ENCODE measurements at regions not wholly inside any gene's neighbourhood (a gene's known extent, or its start where the extent isn't known, plus 50 kb on each side); places are given as distances from the start of the nearest gene placed in this dataset.

- H3K27ac ChIP-seq, result no peak overlapping the region
- BruUV-seq (replicated peaks), result no TSS peak
- peaks cover 3% of the 10 kb centered on the region; the same call in 1 of the 2 replicates for H3K9me2 ChIP-seq (ENCODE audit: insufficient read depth)
These were observed 825.3 kb upstream of the GJE1 start for GRCh38 chr6:141307309-141307998.

DNA sequence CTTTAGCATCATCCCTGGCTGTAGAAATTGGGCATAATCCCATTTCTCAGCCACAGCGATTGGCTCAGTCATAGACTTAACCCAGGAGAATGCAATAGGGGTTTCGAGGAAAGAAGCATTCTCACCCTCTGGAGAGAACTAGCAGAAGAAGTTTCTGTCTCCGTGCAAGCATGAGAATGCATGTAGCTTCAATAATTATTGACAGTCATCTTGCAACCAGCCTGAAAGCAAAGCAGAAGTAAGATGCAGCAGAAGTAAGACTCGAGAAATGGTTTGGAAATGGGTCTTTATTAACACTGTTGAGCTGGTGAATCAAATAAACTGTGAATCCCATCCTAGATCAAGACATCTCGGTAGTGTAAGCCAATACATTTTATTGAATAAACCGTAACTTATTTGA lies 828.8 kb upstream of the GJE1 start:
- no peaks in the 10 kb centered on the region for H3K4me1 ChIP-seq (replicated peaks; ENCODE audit: insufficient read depth)
- no peaks in the 10 kb centered on the region for H3K36me3 ChIP-seq (ENCODE audit: low read depth)
- no peaks in the 10 kb centered on the region for H3F3A ChIP-seq (ENCODE audit: insufficient read depth, low read depth)
- no peaks in the 10 kb centered on the region for H3K9me3 ChIP-seq (ENCODE audit: insufficient read depth, low read depth)
- CTCF ChIA-PET, result no interaction called here
- no TSS peak for BruUV-seq (replicated peaks)
- no peak overlapping the region for H3K4me3 ChIP-seq
- POLR2A ChIA-PET (ENCODE audit: unreplicated experiment), result no interaction called here
- TF ChIP-seq, protein P1, sequence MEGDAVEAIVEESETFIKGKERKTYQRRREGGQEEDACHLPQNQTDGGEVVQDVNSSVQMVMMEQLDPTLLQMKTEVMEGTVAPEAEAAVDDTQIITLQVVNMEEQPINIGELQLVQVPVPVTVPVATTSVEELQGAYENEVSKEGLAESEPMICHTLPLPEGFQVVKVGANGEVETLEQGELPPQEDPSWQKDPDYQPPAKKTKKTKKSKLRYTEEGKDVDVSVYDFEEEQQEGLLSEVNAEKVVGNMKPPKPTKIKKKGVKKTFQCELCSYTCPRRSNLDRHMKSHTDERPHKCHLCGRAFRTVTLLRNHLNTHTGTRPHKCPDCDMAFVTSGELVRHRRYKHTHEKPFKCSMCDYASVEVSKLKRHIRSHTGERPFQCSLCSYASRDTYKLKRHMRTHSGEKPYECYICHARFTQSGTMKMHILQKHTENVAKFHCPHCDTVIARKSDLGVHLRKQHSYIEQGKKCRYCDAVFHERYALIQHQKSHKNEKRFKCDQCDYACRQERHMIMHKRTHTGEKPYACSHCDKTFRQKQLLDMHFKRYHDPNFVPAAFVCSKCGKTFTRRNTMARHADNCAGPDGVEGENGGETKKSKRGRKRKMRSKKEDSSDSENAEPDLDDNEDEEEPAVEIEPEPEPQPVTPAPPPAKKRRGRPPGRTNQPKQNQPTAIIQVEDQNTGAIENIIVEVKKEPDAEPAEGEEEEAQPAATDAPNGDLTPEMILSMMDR (conservative IDR thresholded peaks at IDR 0.05), result no peak
- TF ChIP-seq EZH2 (IDR thresholded peaks at IDR 0.05; ENCODE audit: low read depth), result no peak
- no peak overlapping the region for H3K27ac ChIP-seq
- H3K27me3 ChIP-seq (ENCODE audit: insufficient read depth, low read depth), result no peaks in the 10 kb centered on the region
- no peak for DNase-seq
- no peaks in the 10 kb centered on the region for H3K79me2 ChIP-seq (ENCODE audit: low read depth)
- H3K4me2 ChIP-seq, result no peak overlapping the region
- H3K9me2 ChIP-seq (ENCODE audit: insufficient read depth), result peaks cover 3% of the 10 kb centered on the region; the same call in 1 of the 2 replicates
- peak overlapping the region; percentile 30; the same call in 1 of the 2 replicates for H2AFZ ChIP-seq
- intact Hi-C loops (cut with micrococcal nuclease; ENCODE audit: unreplicated experiment), result no loop called here
- H4K20me1 ChIP-seq (ENCODE audit: insufficient read depth), result no peaks in the 10 kb centered on the region

More at GRCh38 chr6:141307309-141307998, 825.3 kb upstream of the GJE1 start:
- CTCF ChIA-PET, result no interaction called here
- H4K20me1 ChIP-seq (ENCODE audit: insufficient read depth), result no peaks in the 10 kb centered on the region
- DNase-seq, result no peak
- H3F3A ChIP-seq (ENCODE audit: insufficient read depth, low read depth), result no peaks in the 10 kb centered on the region
- POLR2A ChIA-PET (ENCODE audit: unreplicated experiment), result no interaction called here
- intact Hi-C loops (cut with micrococcal nuclease; ENCODE audit: unreplicated experiment), result no loop called here
- no peak for TF ChIP-seq EZH2 (IDR thresholded peaks at IDR 0.05; ENCODE audit: low read depth)
- TF ChIP-seq, protein P1 (conservative IDR thresholded peaks at IDR 0.05), result no peak
- no peak overlapping the region for H3K4me3 ChIP-seq
- no peaks in the 10 kb centered on the region for H3K4me1 ChIP-seq (replicated peaks; ENCODE audit: insufficient read depth)
- no peaks in the 10 kb centered on the region for H3K27me3 ChIP-seq (ENCODE audit: insufficient read depth, low read depth)
- no peak overlapping the region for H3K4me2 ChIP-seq
- no peaks in the 10 kb centered on the region for H3K79me2 ChIP-seq (ENCODE audit: low read depth)
- H3K9me3 ChIP-seq (ENCODE audit: insufficient read depth, low read depth), result no peaks in the 10 kb centered on the region
- H3K36me3 ChIP-seq (ENCODE audit: low read depth), result no peaks in the 10 kb centered on the region
- no peak overlapping the region for H2AFZ ChIP-seq

DNA sequence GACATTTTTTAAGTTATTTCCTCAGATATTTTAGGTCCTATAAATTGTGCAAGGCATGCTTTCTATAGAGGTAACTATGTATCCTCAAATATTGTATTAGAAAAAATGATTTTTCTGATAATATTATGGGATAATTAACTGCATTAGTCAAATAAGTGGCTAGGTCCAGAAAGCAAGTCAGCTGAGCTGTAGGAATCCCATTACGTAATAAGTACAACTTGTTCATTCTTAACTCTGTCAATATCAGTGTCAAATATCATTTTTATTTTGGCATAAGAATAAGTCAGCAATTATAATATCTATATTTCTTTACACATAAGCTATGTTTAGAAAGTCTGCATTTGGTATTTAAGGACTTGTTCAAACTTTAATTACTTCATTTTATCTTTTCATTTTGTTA lies 830.9 kb upstream of the GJE1 start:
- ChIA-PET POLR2A (ENCODE audit: unreplicated experiment) (no interaction called here), CTCF (no interaction called here)
- intact Hi-C loops (cut with micrococcal nuclease; ENCODE audit: unreplicated experiment), result no loop called here
- Histone ChIP-seq H3K9me3 (ENCODE audit: insufficient read depth, low read depth) (no peaks in the 10 kb centered on the region), H4K20me1 (ENCODE audit: insufficient read depth) (no peaks in the 10 kb centered on the region), H3K27me3 (ENCODE audit: insufficient read depth, low read depth) (no peaks in the 10 kb centered on the region), H3K4me1 (replicated peaks; ENCODE audit: insufficient read depth) (no peaks in the 10 kb centered on the region), H3K4me3 (no peak overlapping the region), H3K36me3 (ENCODE audit: low read depth) (no peaks in the 10 kb centered on the region), H3K27ac (no peak overlapping the region), H3K9me2 (ENCODE audit: insufficient read depth) (peaks cover 1% of the 10 kb centered on the region; the same call in 1 of the 2 replicates), H3K79me2 (ENCODE audit: low read depth) (no peaks in the 10 kb centered on the region), H3K4me2 (no peak overlapping the region), H3F3A (ENCODE audit: insufficient read depth, low read depth) (no peaks in the 10 kb centered on the region), H2AFZ (no peak overlapping the region)
- DNase-seq, result no peak
- BruUV-seq (replicated peaks), result no TSS peak
- TF ChIP-seq, protein P1 (conservative IDR thresholded peaks at IDR 0.05), result no peak

Measured in PC-9 (cell line).